Lung (tissue), 11 donors: ENCODE measurements at regions not wholly inside any gene's neighbourhood (a gene's known extent, or its start where the extent isn't known, plus 50 kb on each side); places are given as distances from the start of the nearest gene placed in this dataset.

Source experiments
- ATAC-seq: fragments of 200-7000 bp; cut with Tn5 transposase; one replicate; pipeline ENCODE4 v1.9.1; 2020; ENCODE audit warnings: moderate number of reproducible peaks; ENCODE audit not compliant: insufficient read depth, low FRiP score
- DNase-seq, 3 donors: peaks; one replicate each; pipeline ENCODE4 v3.0.0-alpha.2; 2013 to 2017
- H3K27ac ChIP-seq, 2 donors: one replicate each; pipeline ENCODE4 v1.5.1; 2013; ENCODE audit warnings: mild to moderate bottlenecking in 2 of 2, moderate library complexity in 2 of 2, control low read depth in 1 of 2, inconsistent platforms in 1 of 2, low read depth in 1 of 2, low read length in 1 of 2
- H3K27me3 ChIP-seq, 3 donors: one replicate each; pipeline ENCODE4 v1.5.1; 2013; ENCODE audit warnings: low read length in 2 of 3; ENCODE audit not compliant: control insufficient read depth in 3 of 3, insufficient read depth in 3 of 3
- H3K36me3 ChIP-seq, 4 donors: one replicate each; pipeline ENCODE4 v1.5.1; 2013; ENCODE audit warnings: low read length in 4 of 4, mild to moderate bottlenecking in 1 of 4, moderate library complexity in 1 of 4; ENCODE audit not compliant: control insufficient read depth in 4 of 4, insufficient read depth in 4 of 4
- H3K4me1 ChIP-seq, 5 donors: one replicate each; pipeline ENCODE4 v1.5.1; 2013; ENCODE audit warnings: low read length in 5 of 5, mild to moderate bottlenecking in 2 of 5, moderate library complexity in 1 of 5; ENCODE audit not compliant: control insufficient read depth in 5 of 5, insufficient read depth in 5 of 5
- H3K4me3 ChIP-seq: one replicate; pipeline ENCODE4 v1.5.1; 2013; ENCODE audit warnings: mild to moderate bottlenecking, control low read depth, moderate library complexity
- H3K9ac ChIP-seq, 2 donors: one replicate each; pipeline ENCODE4 v1.5.1; 2013; ENCODE audit warnings: low read length in 2 of 2, control low read depth in 1 of 2; ENCODE audit not compliant: insufficient read depth in 1 of 2
- H3K9me3 ChIP-seq, 4 donors: one replicate each; pipeline ENCODE4 v1.5.1; 2013; ENCODE audit warnings: low read length in 3 of 4, mild to moderate bottlenecking in 1 of 4, moderate library complexity in 1 of 4; ENCODE audit not compliant: control insufficient read depth in 4 of 4, insufficient read depth in 3 of 4
- WGBS, 2 donors: extraction: QIAGEN DNeasy Blood & Tissue Kit; methylation state at CpG; one replicate each; pipeline ENCODE4 v1.1.7; 2013; 5-methylcytosine and 5-hydroxymethylcytosine counted together
- TF ChIP-seq, protein P1 (sequence below): IDR thresholded peaks from 2 replicates; pipeline ENCODE4 v1.5.1; 2012; ENCODE audit warnings: mild to moderate bottlenecking; ENCODE audit errors: control extremely low read depth, extremely low read depth
- donor health status: control.
- donor health status: control.
- donor health status: Bipolar disorder and iron deficiency.
- donor health status: healthy.
- donor health status: DM: yes; HTN: yes; CAD: no.

- Histone ChIP-seq H3K9ac (no peak overlapping the region), H3K4me3 (no peak overlapping the region)
- WGBS, 2 donors: 80 to 83% methylated on average over 4 of the region's 4 CpGs
These were observed 954.3 kb downstream of the SQOR start for GRCh38 chr15:46589088-46589487.

DNA sequence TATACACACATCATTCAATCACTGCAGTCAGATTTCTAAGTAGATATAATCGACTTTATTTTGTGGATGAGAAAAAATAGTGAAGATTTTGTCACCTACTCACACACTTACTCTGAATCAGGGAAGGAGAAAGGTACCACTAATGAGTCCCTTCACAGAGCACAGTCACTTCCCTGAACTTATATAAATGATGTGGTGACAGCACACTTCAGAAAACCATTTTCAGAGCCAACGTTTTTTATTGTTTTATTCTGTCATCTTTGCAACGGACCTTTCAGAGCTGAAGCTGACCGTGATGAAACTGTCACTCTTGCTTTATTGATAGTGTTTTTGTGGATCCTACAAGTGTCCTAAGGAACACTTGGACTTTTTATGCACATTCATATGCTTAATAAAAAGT is 956.6 kb downstream of the SQOR start:
- H3K36me3 ChIP-seq: no peaks in the 10 kb centered on the region
- H3K4me1 ChIP-seq: no peaks in the 10 kb centered on the region
- DNase-seq: no peak
- no peak overlapping the region for H3K9ac ChIP-seq
- peaks cover 0 to 8% (median 0%) of the 10 kb centered on the region in 4 donors for H3K9me3 ChIP-seq
- no peak overlapping the region for H3K4me3 ChIP-seq
- H3K27me3 ChIP-seq: no peaks in the 10 kb centered on the region
- TF ChIP-seq, protein P1, sequence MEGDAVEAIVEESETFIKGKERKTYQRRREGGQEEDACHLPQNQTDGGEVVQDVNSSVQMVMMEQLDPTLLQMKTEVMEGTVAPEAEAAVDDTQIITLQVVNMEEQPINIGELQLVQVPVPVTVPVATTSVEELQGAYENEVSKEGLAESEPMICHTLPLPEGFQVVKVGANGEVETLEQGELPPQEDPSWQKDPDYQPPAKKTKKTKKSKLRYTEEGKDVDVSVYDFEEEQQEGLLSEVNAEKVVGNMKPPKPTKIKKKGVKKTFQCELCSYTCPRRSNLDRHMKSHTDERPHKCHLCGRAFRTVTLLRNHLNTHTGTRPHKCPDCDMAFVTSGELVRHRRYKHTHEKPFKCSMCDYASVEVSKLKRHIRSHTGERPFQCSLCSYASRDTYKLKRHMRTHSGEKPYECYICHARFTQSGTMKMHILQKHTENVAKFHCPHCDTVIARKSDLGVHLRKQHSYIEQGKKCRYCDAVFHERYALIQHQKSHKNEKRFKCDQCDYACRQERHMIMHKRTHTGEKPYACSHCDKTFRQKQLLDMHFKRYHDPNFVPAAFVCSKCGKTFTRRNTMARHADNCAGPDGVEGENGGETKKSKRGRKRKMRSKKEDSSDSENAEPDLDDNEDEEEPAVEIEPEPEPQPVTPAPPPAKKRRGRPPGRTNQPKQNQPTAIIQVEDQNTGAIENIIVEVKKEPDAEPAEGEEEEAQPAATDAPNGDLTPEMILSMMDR: no peak
- no peak for ATAC-seq
- no peak overlapping the region for H3K27ac ChIP-seq
- 70 to 79% methylated on average over 4 of the region's 4 CpGs for WGBS, 2 donors

More at GRCh38 chr15:46589088-46589487, 954.3 kb downstream of the SQOR start:
- H3K4me1 ChIP-seq: no peaks in the 10 kb centered on the region
- H3K27ac ChIP-seq: no peak overlapping the region
- peaks cover 0 to 8% (median 0%) of the 10 kb centered on the region in 4 donors for H3K9me3 ChIP-seq
- no peaks in the 10 kb centered on the region for H3K36me3 ChIP-seq
- ATAC-seq: no peak
- H3K27me3 ChIP-seq: no peaks in the 10 kb centered on the region
- TF ChIP-seq, protein P1: no peak
- DNase-seq: no peak

GRCh38 chr15:46595016-46595415 is 960.2 kb downstream of the SQOR start:
- ATAC-seq (no peak), DNase-seq (no peak)
- Histone ChIP-seq H3K4me1 (no peaks in the 10 kb centered on the region), H3K9ac (no peak overlapping the region), H3K36me3 (no peaks in the 10 kb centered on the region), H3K9me3 (no peaks in the 10 kb centered on the region), H3K4me3 (no peak overlapping the region), H3K27me3 (no peaks in the 10 kb centered on the region), H3K27ac (no peak overlapping the region)
- TF ChIP-seq, protein P1: no peak
- 83 to 88% methylated on average over 3 of the region's 3 CpGs for WGBS, 2 donors

DNA sequence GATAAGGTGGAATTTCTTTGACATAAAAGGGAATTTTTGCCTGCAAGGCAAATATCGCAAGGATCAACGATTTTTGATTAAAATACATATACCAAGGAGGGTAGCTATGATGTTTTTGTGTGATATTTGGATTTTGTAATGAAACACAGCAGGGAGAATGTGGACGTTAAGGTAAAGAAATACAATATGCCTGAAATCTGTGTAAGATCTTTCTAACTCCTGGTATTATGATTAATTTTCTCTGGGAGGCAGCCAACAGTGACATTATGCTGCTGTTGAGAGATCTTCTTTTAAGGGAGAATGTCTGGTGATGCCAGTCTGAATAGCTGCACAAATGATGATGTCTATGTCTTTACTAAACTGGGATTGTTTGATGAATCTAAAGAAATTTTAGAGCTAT is 972.2 kb downstream of the SQOR start:
- peak in 1 of 3 donors; percentile 22 for DNase-seq

More for the DNA sequence above, 972.2 kb downstream of the SQOR start:
- Histone ChIP-seq H3K9ac (no peak overlapping the region), H3K4me3 (no peak overlapping the region), H3K36me3 (no peaks in the 10 kb centered on the region), H3K4me1 (no peaks in the 10 kb centered on the region), H3K9me3 (no peaks in the 10 kb centered on the region), H3K27me3 (no peaks in the 10 kb centered on the region), H3K27ac (no peak overlapping the region)
- no peak for ATAC-seq
- TF ChIP-seq, protein P1: no peak
- WGBS, 2 donors: 60 to 70% methylated on average over 3 of the region's 3 CpGs
